ENCODE measurements at regions not wholly inside any gene's neighbourhood (a gene's known extent, or its start where the extent isn't known, plus 50 kb on each side); places are given as distances from the start of the nearest gene placed in this dataset.

DNA sequence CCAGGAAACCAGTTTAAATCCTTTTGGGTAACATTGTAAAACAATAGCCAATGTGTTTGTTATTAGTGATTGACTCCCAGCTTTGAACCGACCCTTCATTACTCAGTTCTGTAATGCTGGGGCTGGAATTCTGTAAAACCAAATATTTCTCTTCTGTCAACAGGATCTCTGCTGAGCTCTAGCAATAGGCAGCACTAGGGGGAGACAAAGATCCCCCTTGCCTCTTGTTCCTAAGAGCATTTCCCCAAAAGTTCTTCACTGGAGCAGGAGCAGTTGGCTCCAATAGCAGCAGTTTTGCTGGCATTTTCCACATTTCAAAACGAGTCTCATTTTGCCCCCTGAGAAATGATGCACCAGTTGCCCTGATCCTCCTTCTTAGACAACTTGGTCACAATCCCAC, 1671.1 kb downstream of the MRPL39 start:
- TF ChIP-seq, protein P1, sequence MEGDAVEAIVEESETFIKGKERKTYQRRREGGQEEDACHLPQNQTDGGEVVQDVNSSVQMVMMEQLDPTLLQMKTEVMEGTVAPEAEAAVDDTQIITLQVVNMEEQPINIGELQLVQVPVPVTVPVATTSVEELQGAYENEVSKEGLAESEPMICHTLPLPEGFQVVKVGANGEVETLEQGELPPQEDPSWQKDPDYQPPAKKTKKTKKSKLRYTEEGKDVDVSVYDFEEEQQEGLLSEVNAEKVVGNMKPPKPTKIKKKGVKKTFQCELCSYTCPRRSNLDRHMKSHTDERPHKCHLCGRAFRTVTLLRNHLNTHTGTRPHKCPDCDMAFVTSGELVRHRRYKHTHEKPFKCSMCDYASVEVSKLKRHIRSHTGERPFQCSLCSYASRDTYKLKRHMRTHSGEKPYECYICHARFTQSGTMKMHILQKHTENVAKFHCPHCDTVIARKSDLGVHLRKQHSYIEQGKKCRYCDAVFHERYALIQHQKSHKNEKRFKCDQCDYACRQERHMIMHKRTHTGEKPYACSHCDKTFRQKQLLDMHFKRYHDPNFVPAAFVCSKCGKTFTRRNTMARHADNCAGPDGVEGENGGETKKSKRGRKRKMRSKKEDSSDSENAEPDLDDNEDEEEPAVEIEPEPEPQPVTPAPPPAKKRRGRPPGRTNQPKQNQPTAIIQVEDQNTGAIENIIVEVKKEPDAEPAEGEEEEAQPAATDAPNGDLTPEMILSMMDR (IDR thresholded peaks at IDR 0.05) = no peak
- TF ChIP-seq POLR2A (IDR thresholded peaks at IDR 0.05) = no peak
